ENCODE measurements at regions not wholly inside any gene's neighbourhood (a gene's known extent, or its start where the extent isn't known, plus 50 kb on each side); places are given as distances from the start of the nearest gene placed in this dataset.
A peak's percentile ranks its signal among the peaks of the same experiment; 100 is the strongest.

- intact Hi-C loops (cut with micrococcal nuclease): no loop called here
- no peak for DNase-seq
- H3K36me3 ChIP-seq (ENCODE audit: insufficient read depth, low read length): no peaks in the 10 kb centered on the region
- Mint-ChIP-seq H3K27ac (no peak overlapping the region), H3K4me1 (no peaks in the 10 kb centered on the region), H3K9me3 (peaks cover 0 to 22% (median 7%) of the 10 kb centered on the region in 8 donors), H3K4me3 (no peak overlapping the region), H3K36me3 (no peaks in the 10 kb centered on the region), H3K27me3 (no peaks in the 10 kb centered on the region)
- no peaks in the 10 kb centered on the region for H3K9me3 ChIP-seq (ENCODE audit: control insufficient read depth in 1 of 2, low read length in 2 of 2)
- no peaks in the 10 kb centered on the region for H3K27me3 ChIP-seq (ENCODE audit: insufficient read depth, low read length)
- no peak overlapping the region for H3K27ac ChIP-seq (ENCODE audit: low read depth, low read length)
- CTCF ChIA-PET (ENCODE audit: partially characterized antibody): no interaction called here
- no peak overlapping the region for H3K4me3 ChIP-seq (ENCODE audit: low read length in 2 of 2)
- H3K4me1 ChIP-seq (ENCODE audit: insufficient read depth, low read length): no peaks in the 10 kb centered on the region
- POLR2A ChIA-PET (ENCODE audit: partially characterized antibody): no interaction called here
Observed at GRCh38 chr7:136594739-136595144, 273.7 kb upstream of the CHRM2 start.

DNA sequence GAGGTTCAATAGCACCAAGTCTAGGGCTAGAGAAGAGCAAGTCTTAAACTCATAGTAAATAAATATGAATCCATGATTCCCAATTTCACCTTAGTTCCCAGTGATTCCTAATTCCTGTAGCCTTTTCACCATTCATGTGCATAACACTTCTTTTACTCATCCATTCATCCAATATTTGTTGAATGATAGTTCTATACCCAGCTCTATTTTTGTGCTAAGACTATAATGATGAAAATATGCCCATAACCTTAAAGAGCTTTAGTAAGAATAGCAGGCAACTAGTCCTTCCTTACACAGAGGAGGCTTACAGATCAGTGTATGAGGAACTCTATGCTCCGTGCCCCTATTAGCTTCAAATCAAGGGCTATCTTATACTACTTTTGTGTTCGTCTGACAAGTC, 280.2 kb upstream of the CHRM2 start:
- CTCF ChIA-PET (ENCODE audit: partially characterized antibody): no interaction called here
- no peaks in the 10 kb centered on the region for H3K36me3 Mint-ChIP-seq
- peaks cover 0 to 13% (median 5%) of the 10 kb centered on the region in 8 donors for H3K9me3 Mint-ChIP-seq

DNA sequence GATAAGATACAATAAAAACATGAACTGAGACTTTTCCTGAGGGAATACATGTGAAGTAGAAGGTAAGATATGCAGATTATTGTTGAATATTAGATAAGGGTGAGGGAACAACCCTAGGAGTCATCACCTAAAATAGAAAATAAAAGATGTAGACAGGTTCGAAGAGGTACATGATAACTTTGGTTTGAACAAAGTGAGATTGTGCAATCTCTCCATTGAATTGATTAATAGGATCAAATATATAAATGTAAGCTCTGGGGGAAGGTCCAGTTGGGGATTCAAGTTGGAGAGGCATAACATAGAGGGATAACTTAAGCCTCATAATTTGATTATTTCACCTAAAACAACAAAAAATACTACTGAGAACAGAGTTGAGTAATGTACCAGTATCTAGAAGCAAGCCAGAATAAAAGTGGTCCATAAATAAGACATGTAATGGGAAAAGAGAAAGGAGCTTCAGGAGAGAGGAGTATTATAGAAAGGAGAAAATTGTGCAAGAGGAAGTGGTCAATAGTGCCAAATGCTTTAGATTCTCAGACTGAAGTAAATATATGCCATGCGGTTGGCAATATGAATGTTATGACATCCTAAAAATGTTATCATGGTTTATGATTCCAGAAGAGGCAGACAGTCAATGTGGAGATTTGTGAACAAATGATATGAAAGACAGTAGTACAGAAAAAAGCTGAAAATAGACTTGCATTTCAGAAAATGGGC, 282.3 kb upstream of the CHRM2 start:
- Histone ChIP-seq H3K4me3 (ENCODE audit: low read length in 2 of 2) (no peak overlapping the region), H3K9me3 (ENCODE audit: control insufficient read depth in 1 of 2, low read length in 2 of 2) (no peaks in the 10 kb centered on the region), H3K27ac (ENCODE audit: low read depth, low read length) (no peak overlapping the region), H3K4me1 (ENCODE audit: insufficient read depth, low read length) (no peaks in the 10 kb centered on the region), H3K27me3 (ENCODE audit: insufficient read depth, low read length) (no peaks in the 10 kb centered on the region), H3K36me3 (ENCODE audit: insufficient read depth, low read length) (no peaks in the 10 kb centered on the region)
- Mint-ChIP-seq H3K4me3 (no peak overlapping the region), H3K4me1 (no peaks in the 10 kb centered on the region), H3K9me3 (peaks cover 0 to 9% (median 5%) of the 10 kb centered on the region in 8 donors), H3K27ac (no peak overlapping the region), H3K27me3 (no peaks in the 10 kb centered on the region), H3K36me3 (no peaks in the 10 kb centered on the region)
- intact Hi-C loops (cut with micrococcal nuclease): no loop called here
- CTCF ChIA-PET (ENCODE audit: partially characterized antibody): no interaction called here
- POLR2A ChIA-PET (ENCODE audit: partially characterized antibody): no interaction called here
- no peak for DNase-seq

More for the DNA sequence above, 280.2 kb upstream of the CHRM2 start:
- Histone ChIP-seq H3K4me3 (ENCODE audit: low read length in 2 of 2) (no peak overlapping the region), H3K27me3 (ENCODE audit: insufficient read depth, low read length) (no peaks in the 10 kb centered on the region), H3K27ac (ENCODE audit: low read depth, low read length) (no peak overlapping the region), H3K9me3 (ENCODE audit: control insufficient read depth in 1 of 2, low read length in 2 of 2) (no peaks in the 10 kb centered on the region), H3K36me3 (ENCODE audit: insufficient read depth, low read length) (no peaks in the 10 kb centered on the region), H3K4me1 (ENCODE audit: insufficient read depth, low read length) (no peaks in the 10 kb centered on the region)
- no peak overlapping the region for H3K4me3 Mint-ChIP-seq
- DNase-seq: no peak
- intact Hi-C loops (cut with micrococcal nuclease): no loop called here
- POLR2A ChIA-PET (ENCODE audit: partially characterized antibody): no interaction called here
- no peak overlapping the region for H3K27ac Mint-ChIP-seq
- no peaks in the 10 kb centered on the region for H3K4me1 Mint-ChIP-seq
- no peaks in the 10 kb centered on the region for H3K27me3 Mint-ChIP-seq

DNA sequence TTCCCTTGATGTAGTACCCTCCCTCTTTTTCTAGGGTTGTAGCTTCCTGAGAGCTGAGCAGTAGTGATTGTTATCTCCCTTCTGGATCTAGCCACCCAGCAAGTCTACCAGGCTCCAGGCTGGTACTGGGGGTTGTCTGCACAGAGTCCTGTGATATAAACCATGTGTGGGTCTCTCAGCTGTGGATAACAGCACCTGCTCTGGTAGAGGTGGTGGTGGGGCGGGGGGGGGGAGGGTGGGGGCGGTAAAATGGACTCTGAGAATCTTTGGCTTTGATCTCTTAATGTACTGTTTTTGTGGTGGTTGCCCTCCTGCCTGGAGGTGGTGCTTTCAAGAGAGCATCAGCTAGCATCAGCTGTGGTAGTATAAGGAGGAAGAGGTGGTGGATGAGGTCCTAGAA, 302.0 kb upstream of the CHRM2 start:
- Mint-ChIP-seq H3K27ac (no peak overlapping the region), H3K36me3 (no peaks in the 10 kb centered on the region), H3K9me3 (peaks cover 2 to 23% (median 12%) of the 10 kb centered on the region in 8 donors), H3K4me1 (no peaks in the 10 kb centered on the region), H3K4me3 (no peak overlapping the region), H3K27me3 (no peaks in the 10 kb centered on the region)
- ChIA-PET CTCF (ENCODE audit: partially characterized antibody) (no interaction called here), POLR2A (ENCODE audit: partially characterized antibody) (no interaction called here)
- H3K4me1 ChIP-seq (ENCODE audit: insufficient read depth, low read length): no peaks in the 10 kb centered on the region
- no peaks in the 10 kb centered on the region for H3K9me3 ChIP-seq (ENCODE audit: control insufficient read depth in 1 of 2, low read length in 2 of 2)
- no peaks in the 10 kb centered on the region for H3K36me3 ChIP-seq (ENCODE audit: insufficient read depth, low read length)
- H3K27me3 ChIP-seq (ENCODE audit: insufficient read depth, low read length): no peaks in the 10 kb centered on the region
- no peak for DNase-seq
- no peak overlapping the region for H3K27ac ChIP-seq (ENCODE audit: low read depth, low read length)
- no peak overlapping the region for H3K4me3 ChIP-seq (ENCODE audit: low read length in 2 of 2)
- intact Hi-C loops (cut with micrococcal nuclease): no loop called here

DNA sequence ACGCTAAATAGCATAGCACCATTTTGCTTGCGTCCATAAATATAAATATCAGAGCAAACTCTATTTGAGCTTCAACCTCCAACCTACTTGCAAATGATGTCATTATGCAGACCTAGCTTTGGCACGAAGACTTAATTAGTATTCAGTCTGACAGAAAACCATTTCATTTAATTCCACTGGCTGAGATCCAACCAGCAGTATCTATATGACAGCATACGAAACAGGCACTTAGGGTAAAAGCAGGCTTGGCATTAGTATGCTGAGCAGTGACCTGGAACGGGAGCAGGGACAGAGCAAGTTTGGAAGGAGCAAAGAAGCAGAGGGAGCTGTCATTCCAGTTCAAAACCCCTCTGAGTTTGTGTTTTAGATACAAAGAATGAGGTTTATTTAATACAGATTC, 312.5 kb upstream of the CHRM2 start:
- H3K4me1 Mint-ChIP-seq: no peaks in the 10 kb centered on the region
- intact Hi-C loops (cut with micrococcal nuclease): no loop called here
- H3K4me3 Mint-ChIP-seq: no peak overlapping the region
- H3K27ac Mint-ChIP-seq: peak overlapping the region in 1 of 7 donors; percentile 75
- no peaks in the 10 kb centered on the region for H3K36me3 Mint-ChIP-seq
- no peak overlapping the region for H3K4me3 ChIP-seq (ENCODE audit: low read length in 2 of 2)
- ChIA-PET POLR2A (ENCODE audit: partially characterized antibody) (no interaction called here), CTCF (ENCODE audit: partially characterized antibody) (no interaction called here)
- H3K36me3 ChIP-seq (ENCODE audit: insufficient read depth, low read length): no peaks in the 10 kb centered on the region
- no peaks in the 10 kb centered on the region for H3K4me1 ChIP-seq (ENCODE audit: insufficient read depth, low read length)
- no peaks in the 10 kb centered on the region for H3K9me3 ChIP-seq (ENCODE audit: control insufficient read depth in 1 of 2, low read length in 2 of 2)
- H3K27me3 ChIP-seq (ENCODE audit: insufficient read depth, low read length): no peaks in the 10 kb centered on the region
- no peak for DNase-seq
- H3K9me3 Mint-ChIP-seq: peaks cover 0 to 14% (median 3%) of the 10 kb centered on the region in 8 donors
- no peaks in the 10 kb centered on the region for H3K27me3 Mint-ChIP-seq
- no peak overlapping the region for H3K27ac ChIP-seq (ENCODE audit: low read depth, low read length)

DNA sequence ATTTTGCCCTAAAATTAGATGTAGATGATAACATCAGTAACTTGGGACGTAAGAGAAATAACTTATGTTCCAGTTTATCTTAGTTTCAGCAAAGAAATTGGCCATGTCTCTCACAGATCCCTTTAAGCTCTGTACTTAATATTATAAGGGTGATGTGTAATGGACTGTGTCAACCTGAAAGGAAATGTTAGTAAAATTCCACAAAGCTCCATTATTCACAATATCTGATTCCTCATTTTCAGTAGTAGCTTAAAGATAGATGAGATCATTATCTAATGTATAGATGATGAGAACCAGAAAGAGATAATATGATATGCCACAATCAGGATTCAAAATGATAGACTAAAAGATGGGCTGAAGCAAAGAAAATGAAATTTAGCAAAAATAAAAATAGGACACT, 316.8 kb upstream of the CHRM2 start:
- Mint-ChIP-seq H3K36me3 (no peaks in the 10 kb centered on the region), H3K9me3 (peaks cover 0 to 5% (median under 1%) of the 10 kb centered on the region in 8 donors), H3K4me3 (no peak overlapping the region), H3K27ac (no peak overlapping the region), H3K4me1 (no peaks in the 10 kb centered on the region), H3K27me3 (no peaks in the 10 kb centered on the region)
- no peaks in the 10 kb centered on the region for H3K27me3 ChIP-seq (ENCODE audit: insufficient read depth, low read length)
- POLR2A ChIA-PET (ENCODE audit: partially characterized antibody): no interaction called here
- H3K4me3 ChIP-seq (ENCODE audit: low read length in 2 of 2): no peak overlapping the region
- intact Hi-C loops (cut with micrococcal nuclease): no loop called here
- no peaks in the 10 kb centered on the region for H3K36me3 ChIP-seq (ENCODE audit: insufficient read depth, low read length)
- CTCF ChIA-PET (ENCODE audit: partially characterized antibody): no interaction called here
- H3K4me1 ChIP-seq (ENCODE audit: insufficient read depth, low read length): no peaks in the 10 kb centered on the region
- no peak for DNase-seq
- no peaks in the 10 kb centered on the region for H3K9me3 ChIP-seq (ENCODE audit: control insufficient read depth in 1 of 2, low read length in 2 of 2)
- H3K27ac ChIP-seq (ENCODE audit: low read depth, low read length): no peak overlapping the region

DNA sequence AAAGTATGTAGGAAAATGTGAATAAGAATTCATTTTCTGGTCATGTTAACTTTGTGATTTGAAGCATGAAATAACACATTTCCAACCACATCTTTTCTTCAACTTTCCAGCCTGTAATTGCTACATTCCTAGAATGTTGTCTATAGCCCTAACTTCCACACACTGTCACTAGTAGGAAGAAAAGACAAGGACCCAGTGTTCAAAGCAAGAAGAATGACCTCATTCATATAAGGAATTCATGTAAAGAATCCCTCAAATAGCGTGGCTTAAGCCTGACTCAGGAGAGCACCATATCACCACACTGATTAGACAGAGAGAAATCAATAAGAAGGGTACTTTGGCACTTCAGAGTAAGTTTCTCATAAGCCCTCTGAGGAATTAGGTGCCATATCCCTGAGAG, 318.7 kb upstream of the CHRM2 start:
- no peaks in the 10 kb centered on the region for H3K4me1 ChIP-seq (ENCODE audit: insufficient read depth, low read length)
- no peak for DNase-seq
- Mint-ChIP-seq H3K36me3 (no peaks in the 10 kb centered on the region), H3K27me3 (no peaks in the 10 kb centered on the region), H3K27ac (no peak overlapping the region), H3K4me3 (no peak overlapping the region), H3K4me1 (no peaks in the 10 kb centered on the region), H3K9me3 (peaks cover 0 to 7% (median 2%) of the 10 kb centered on the region in 8 donors)
- H3K27ac ChIP-seq (ENCODE audit: low read depth, low read length): no peak overlapping the region
- H3K4me3 ChIP-seq (ENCODE audit: low read length in 2 of 2): no peak overlapping the region
- no peaks in the 10 kb centered on the region for H3K27me3 ChIP-seq (ENCODE audit: insufficient read depth, low read length)
- H3K9me3 ChIP-seq (ENCODE audit: control insufficient read depth in 1 of 2, low read length in 2 of 2): no peaks in the 10 kb centered on the region
- ChIA-PET CTCF (ENCODE audit: partially characterized antibody) (no interaction called here), POLR2A (ENCODE audit: partially characterized antibody) (no interaction called here)
- no peaks in the 10 kb centered on the region for H3K36me3 ChIP-seq (ENCODE audit: insufficient read depth, low read length)
- intact Hi-C loops (cut with micrococcal nuclease): no loop called here

GRCh38 chr7:136533732-136534131, 334.7 kb upstream of the CHRM2 start:
- Mint-ChIP-seq H3K4me1 (no peaks in the 10 kb centered on the region), H3K9me3 (peaks cover 0 to 38% (median 19%) of the 10 kb centered on the region in 8 donors), H3K27ac (no peak overlapping the region), H3K36me3 (no peaks in the 10 kb centered on the region), H3K27me3 (peaks cover 0 to 1% of the 10 kb centered on the region in 2 donors), H3K4me3 (no peak overlapping the region)
- no peak for DNase-seq
- no peaks in the 10 kb centered on the region for H3K4me1 ChIP-seq (ENCODE audit: insufficient read depth, low read length)
- no peak overlapping the region for H3K27ac ChIP-seq (ENCODE audit: low read depth, low read length)
- H3K27me3 ChIP-seq (ENCODE audit: insufficient read depth, low read length): no peaks in the 10 kb centered on the region
- H3K9me3 ChIP-seq (ENCODE audit: control insufficient read depth in 1 of 2, low read length in 2 of 2): no peaks in the 10 kb centered on the region
- no peaks in the 10 kb centered on the region for H3K36me3 ChIP-seq (ENCODE audit: insufficient read depth, low read length)
- H3K4me3 ChIP-seq (ENCODE audit: low read length in 2 of 2): no peak overlapping the region
- ChIA-PET CTCF (ENCODE audit: partially characterized antibody) (no interaction called here), POLR2A (ENCODE audit: partially characterized antibody) (no interaction called here)
- intact Hi-C loops (cut with micrococcal nuclease): no loop called here

Data from CD4-positive, alpha-beta memory T cell (primary cell).